SKM-1 (cell line): ENCODE measurements at regions not wholly inside any gene's neighbourhood (a gene's known extent, or its start where the extent isn't known, plus 50 kb on each side); places are given as distances from the start of the nearest gene placed in this dataset.
"Not testable (repeated sequence)": the region's sequence is repeated elsewhere in the genome, so short reads cannot be mapped to it uniquely, and the experiment has no call there.

Experiments used
- DNase-seq: peaks from one replicate; lab custom pipeline; 2025; ENCODE audit not compliant: unreplicated experiment; lab: John Stamatoyannopoulos, UW

- no peak for DNase-seq
These were observed 421.9 kb upstream of the ADAMTS5 start for GRCh38 chr21:27388825-27389224.

- no peak for DNase-seq
These were observed 415.5 kb upstream of the ADAMTS5 start for GRCh38 chr21:27382404-27382803.

- no peak for DNase-seq
These were observed 413.4 kb upstream of the ADAMTS5 start for GRCh38 chr21:27380303-27380702.

- no peak for DNase-seq
These were observed 412.5 kb upstream of the ADAMTS5 start for GRCh38 chr21:27379354-27379753.

GRCh38 chr21:27372381-27372780, 405.5 kb upstream of the ADAMTS5 start:
- DNase-seq = no peak

GRCh38 chr21:27371975-27372331, 405.1 kb upstream of the ADAMTS5 start:
- no peak for DNase-seq

GRCh38 chr21:27371115-27371974, 404.5 kb upstream of the ADAMTS5 start:
- no peak for DNase-seq

GRCh38 chr21:27369978-27370571, 403.2 kb upstream of the ADAMTS5 start:
- no peak for DNase-seq

GRCh38 chr21:27369234-27369633, 402.3 kb upstream of the ADAMTS5 start:
- DNase-seq = no peak

GRCh38 chr21:27366646-27367235, 399.9 kb upstream of the ADAMTS5 start:
- DNase-seq = no peak

GRCh38 chr21:27366036-27366435, 399.1 kb upstream of the ADAMTS5 start:
- DNase-seq = no peak

GRCh38 chr21:27365394-27365793, 398.5 kb upstream of the ADAMTS5 start:
- DNase-seq = no peak

- DNase-seq = no peak
These were observed 397.0 kb upstream of the ADAMTS5 start for GRCh38 chr21:27363719-27364477.

GRCh38 chr21:27362249-27362648, 395.4 kb upstream of the ADAMTS5 start:
- no peak for DNase-seq

- no peak for DNase-seq
These were observed 392.3 kb upstream of the ADAMTS5 start for GRCh38 chr21:27359141-27359540.

GRCh38 chr21:27352885-27353284, 386.0 kb upstream of the ADAMTS5 start:
- DNase-seq = no peak

- DNase-seq = no peak
These were observed 379.2 kb upstream of the ADAMTS5 start for GRCh38 chr21:27346041-27346448.

GRCh38 chr21:27339902-27340301, 373.0 kb upstream of the ADAMTS5 start:
- DNase-seq = no peak

- not testable (repeated sequence) for DNase-seq
These were observed 371.1 kb upstream of the ADAMTS5 start for GRCh38 chr21:27338007-27338406.

GRCh38 chr21:27333096-27333495, 366.2 kb upstream of the ADAMTS5 start:
- DNase-seq = no peak

- no peak for DNase-seq
These were observed 362.5 kb upstream of the ADAMTS5 start for GRCh38 chr21:27329255-27329851.
